Ovary (tissue), 7 donors: ENCODE measurements at regions not wholly inside any gene's neighbourhood (a gene's known extent, or its start where the extent isn't known, plus 50 kb on each side); places are given as distances from the start of the nearest gene placed in this dataset.

ENCODE experiments used
- DNase-seq, 5 donors: peaks; one replicate each; pipeline ENCODE4 v3.0.0-alpha.2; 2019 to 2020
- H3K27ac ChIP-seq, 2 donors: fragments of 200-600 bp; one replicate each; pipeline versions ENCODE4 v1.5.1 to v1.8.0; 2019 to 2022
- H3K27me3 ChIP-seq: fragments of 200-600 bp; one replicate; pipeline ENCODE4 v1.8.0; 2022
- H3K36me3 ChIP-seq: fragments of 200-600 bp; sonication (generic); one replicate; pipeline ENCODE4 v1.5.1; 2019
- H3K4me1 ChIP-seq: one replicate; pipeline ENCODE4 v1.8.1; 2013; ENCODE audit warnings: mild to moderate bottlenecking, moderate library complexity; ENCODE audit not compliant: insufficient read depth
- H3K4me3 ChIP-seq: fragments of 200-600 bp; sonication (generic); one replicate; pipeline ENCODE4 v1.5.1; 2017
- H3K9me3 ChIP-seq, 2 donors: fragments of 200-600 bp in 1 of 2; sonication (generic) in 1 of 2; one replicate each; pipeline versions ENCODE4 v1.5.1 to v1.8.1; 2013 to 2019; ENCODE audit warnings: mild to moderate bottlenecking in 1 of 2, moderate library complexity in 1 of 2
- CTCF ChIP-seq, 3 donors: fragments of 450-650 bp in 2 of 3; fragments of 200-600 bp in 1 of 3; IDR thresholded peaks; one replicate each; pipeline versions ENCODE4 v1.5.1 to v1.8.0; 2016 to 2022; ENCODE audit warnings: antibody characterized with exemption in 3 of 3, mild to moderate bottlenecking in 1 of 3
- EP300 ChIP-seq: sonication (generic); formaldehyde crosslinking; IDR thresholded peaks from one replicate; pipeline ENCODE4 v1.6.1; 2017; ENCODE audit warnings: antibody characterized with exemption
- POLR2A ChIP-seq: fragments of 450-650 bp; IDR thresholded peaks from one replicate; pipeline ENCODE4 v1.6.1; 2017; ENCODE audit warnings: antibody characterized with exemption, mild to moderate bottlenecking, moderate library complexity
- WGBS, 3 donors: extraction: QIAGEN DNeasy Blood & Tissue Kit in 1 of 3; methylation state at CpG; one replicate each; pipeline versions ENCODE4 v1.1.5 to v1.1.7; 2013 to 2017; 5-methylcytosine and 5-hydroxymethylcytosine counted together
- intact Hi-C, 4 donors: fragments of 100-400 bp; cut with DNase I; formaldehyde crosslinking; loops; one replicate each; pipeline versions ENCODE4 v1.11.0 to v1.15.1; 2022 to 2023
- donor health status: DM: no; HTN: no; CAD: no; lungs with moderate emphysema.
- donor health status: DM: no; HTN: no; CAD: no.
- donor health status: Bipolar disorder and iron deficiency.
- donor health status: DM: no; HTN: no; CAD: no.
- donor health status: DM: yes; HTN: yes; CAD: no.

- whole genome bisulfite sequencing, 3 donors = 69 to 84% (median 70%) methylated on average over 3 of the region's 3 CpGs
- DNase-seq = no peak
- Histone ChIP-seq H3K27me3 (no peaks in the 10 kb centered on the region), H3K36me3 (no peaks in the 10 kb centered on the region), H3K4me1 (no peaks in the 10 kb centered on the region), H3K27ac (no peak overlapping the region), H3K4me3 (no peak overlapping the region), H3K9me3 (no peaks in the 10 kb centered on the region)
- TF ChIP-seq POLR2A = no peak
- TF ChIP-seq CTCF (IDR thresholded peaks at IDR 0.05) = no peak
- TF ChIP-seq EP300 = no peak
- intact Hi-C loops = no loop called here
Measured at GRCh38 chrX:20670611-20671010, 403.9 kb upstream of the RPS6KA3 start.

- DNase-seq = no peak
- Histone ChIP-seq H3K27me3 (no peaks in the 10 kb centered on the region), H3K4me3 (no peak overlapping the region), H3K36me3 (no peaks in the 10 kb centered on the region), H3K9me3 (no peaks in the 10 kb centered on the region), H3K27ac (no peak overlapping the region), H3K4me1 (no peaks in the 10 kb centered on the region)
- intact Hi-C loops = no loop called here
- TF ChIP-seq POLR2A (no peak), CTCF (IDR thresholded peaks at IDR 0.05) (no peak), EP300 (no peak)
- WGBS, 3 donors = 77 to 95% (median 81%) methylated on average over 1 of the region's 1 CpG
Measured at GRCh38 chrX:20668550-20668949, 401.8 kb upstream of the RPS6KA3 start.

- WGBS, 3 donors = 37 to 44% (median 39%) methylated on average over 3 of the region's 3 CpGs
- Histone ChIP-seq H3K4me1 (no peaks in the 10 kb centered on the region), H3K27ac (no peak overlapping the region), H3K9me3 (no peaks in the 10 kb centered on the region), H3K27me3 (no peaks in the 10 kb centered on the region), H3K4me3 (no peak overlapping the region), H3K36me3 (no peaks in the 10 kb centered on the region)
- intact Hi-C loops = no loop called here
- TF ChIP-seq POLR2A (no peak), CTCF (IDR thresholded peaks at IDR 0.05) (no peak)
- no peak for DNase-seq
Measured at GRCh38 chrX:20666331-20666730, 399.6 kb upstream of the RPS6KA3 start.

GRCh38 chrX:20665481-20665880 lies 398.8 kb upstream of the RPS6KA3 start:
- DNase-seq = no peak
- no peaks in the 10 kb centered on the region for H3K27me3 ChIP-seq
- intact Hi-C loops = no loop called here
- no peaks in the 10 kb centered on the region for H3K4me1 ChIP-seq
- TF ChIP-seq POLR2A (no peak), CTCF (IDR thresholded peaks at IDR 0.05) (no peak), EP300 (no peak)
- H3K9me3 ChIP-seq = no peaks in the 10 kb centered on the region
- H3K4me3 ChIP-seq = no peak overlapping the region
- 45 to 53% (median 46%) methylated on average over 5 of the region's 5 CpGs for WGBS, 3 donors
- no peaks in the 10 kb centered on the region for H3K36me3 ChIP-seq
- H3K27ac ChIP-seq = no peak overlapping the region

GRCh38 chrX:20664774-20665173 lies 398.1 kb upstream of the RPS6KA3 start:
- Histone ChIP-seq H3K9me3 (no peaks in the 10 kb centered on the region), H3K4me1 (no peaks in the 10 kb centered on the region), H3K27me3 (no peaks in the 10 kb centered on the region), H3K36me3 (no peaks in the 10 kb centered on the region), H3K4me3 (no peak overlapping the region), H3K27ac (no peak overlapping the region)
- intact Hi-C loops = no loop called here
- TF ChIP-seq EP300 (no peak), POLR2A (no peak), CTCF (IDR thresholded peaks at IDR 0.05) (no peak)
- 33 to 35% (median 34%) methylated on average over 3 of the region's 3 CpGs for WGBS, 3 donors
- DNase-seq = no peak
